Keratinocyte (primary cell): ENCODE measurements at regions not wholly inside any gene's neighbourhood (a gene's known extent, or its start where the extent isn't known, plus 50 kb on each side); places are given as distances from the start of the nearest gene placed in this dataset.

Source experiments
- DNase-seq: peaks from one replicate; pipeline ENCODE4 v3.0.0-alpha.2; 2011; ENCODE audit warnings: low read depth, missing footprints, low spot score
- FAIRE-seq: peaks from 2 replicates; lab custom pipeline; 2011; peaks lifted over from hg19 to GRCh38; lab: Jason Lieb, UNC
- H2AFZ ChIP-seq: 2 replicates; pipeline ENCODE4 v1.6.0; 2012; ENCODE audit warnings: low read length, control low read depth, inconsistent platforms; ENCODE audit not compliant: control insufficient read depth
- H3K27ac ChIP-seq: 2 replicates; pipeline ENCODE4 v1.5.1; 2011; ENCODE audit warnings: low read length; ENCODE audit not compliant: control insufficient read depth, insufficient read depth
- H3K27me3 ChIP-seq: 3 replicates; pipeline ENCODE4 v1.6.0; 2011; ENCODE audit warnings: low read length; ENCODE audit not compliant: control insufficient read depth, insufficient read depth; ENCODE audit errors: extremely low read depth
- H3K36me3 ChIP-seq, 2 experiments: 2 replicates in 1 of 2; 3 replicates in 1 of 2; pipeline ENCODE4 v1.5.1; 2011; ENCODE audit warnings: low read length in 2 of 2, mild to moderate bottlenecking in 1 of 2; ENCODE audit not compliant: control insufficient read depth in 2 of 2, insufficient read depth in 2 of 2; ENCODE audit errors: extremely low read depth in 1 of 2
- H3K4me1 ChIP-seq: 3 replicates; pipeline ENCODE4 v1.5.1; 2011; ENCODE audit warnings: low read length; ENCODE audit not compliant: control insufficient read depth, insufficient read depth; ENCODE audit errors: extremely low read depth
- H3K4me2 ChIP-seq: 3 replicates; pipeline ENCODE4 v1.6.0; 2011; ENCODE audit warnings: low read depth, low read length; ENCODE audit not compliant: control insufficient read depth, insufficient read depth; ENCODE audit errors: extremely low read depth
- H3K4me3 ChIP-seq, 3 experiments: fragments of 200-600 bp in 1 of 3; sonication (generic) in 1 of 3; 2 replicates in 2 of 3; 3 replicates in 1 of 3; pipeline ENCODE4 v1.5.1; 2011 to 2016; ENCODE audit warnings: low read length in 3 of 3, mild to moderate bottlenecking in 3 of 3, control low read depth in 2 of 3, inconsistent platforms in 1 of 3, low read depth in 1 of 3, mixed read lengths in 1 of 3, mixed run types in 1 of 3, moderate library complexity in 1 of 3; ENCODE audit not compliant: control insufficient read depth in 2 of 3, insufficient read depth in 2 of 3; ENCODE audit errors: extremely low read depth in 1 of 3
- H3K79me2 ChIP-seq: 2 replicates; pipeline ENCODE4 v1.6.0; 2012; ENCODE audit warnings: low read length; ENCODE audit not compliant: control insufficient read depth, insufficient read depth
- H3K9ac ChIP-seq: 3 replicates; pipeline ENCODE4 v1.6.0; 2011; ENCODE audit warnings: low read length; ENCODE audit not compliant: control insufficient read depth, insufficient read depth; ENCODE audit errors: extremely low read depth
- H3K9me1 ChIP-seq: 3 replicates; pipeline ENCODE4 v1.6.0; 2011; ENCODE audit warnings: low read length; ENCODE audit not compliant: control insufficient read depth, insufficient read depth; ENCODE audit errors: extremely low read depth
- H3K9me3 ChIP-seq: 2 replicates; pipeline ENCODE4 v1.5.1; 2012; ENCODE audit warnings: low read depth, low read length; ENCODE audit not compliant: control insufficient read depth
- H4K20me1 ChIP-seq: 3 replicates; pipeline ENCODE4 v1.6.0; 2011; ENCODE audit warnings: low read length; ENCODE audit not compliant: control insufficient read depth, insufficient read depth; ENCODE audit errors: extremely low read depth
- CTCF ChIP-seq, 3 experiments: IDR thresholded peaks in 1 of 3; conservative IDR thresholded peaks in 1 of 3; optimal IDR thresholded peaks in 1 of 3; 2 replicates in 2 of 3; 3 replicates in 1 of 3; pipeline versions ENCODE3 to v1.5.1; 2011; ENCODE audit warnings: low read length in 3 of 3, mild to moderate bottlenecking in 3 of 3, moderate library complexity in 2 of 3, control low read depth in 1 of 3, inconsistent platforms in 1 of 3; ENCODE audit not compliant: insufficient read depth in 2 of 3; ENCODE audit errors: extremely low read depth in 1 of 3
- EZH2 ChIP-seq: IDR thresholded peaks from one replicate; pipeline ENCODE4 v1.6.1; 2012; ENCODE audit warnings: inconsistent platforms, mild to moderate bottlenecking, low read length, moderate library complexity
- dilution Hi-C: fragments of 300-500 bp; cut with MboI; formaldehyde crosslinking; loops from one replicate; pipeline ENCODE4 v1.7.0; 2020; ENCODE audit warnings: low sequenced_read_pairs; ENCODE audit not compliant: extremely low pct_ligation_motif_present

GRCh38 chr2:150885774-150886386 lies 375.8 kb downstream of the RBM43 start:
- Histone ChIP-seq H3K9me1 (no peaks in the 10 kb centered on the region), H3K9me3 (no peaks in the 10 kb centered on the region), H2AFZ (no peak overlapping the region), H3K4me3 (no peak overlapping the region), H4K20me1 (no peaks in the 10 kb centered on the region), H3K27me3 (no peaks in the 10 kb centered on the region), H3K36me3 (no peaks in the 10 kb centered on the region), H3K79me2 (no peaks in the 10 kb centered on the region), H3K9ac (no peak overlapping the region), H3K27ac (no peak overlapping the region), H3K4me1 (no peaks in the 10 kb centered on the region), H3K4me2 (no peak overlapping the region)
- no peak for FAIRE-seq
- no peak for TF ChIP-seq EZH2
- TF ChIP-seq CTCF (optimal IDR thresholded peaks at IDR 0.05 in 1 of 3, IDR thresholded peaks at IDR 0.05 in 1 of 3, conservative IDR thresholded peaks at IDR 0.05 in 1 of 3; ENCODE audit: extremely low read depth in 1 of 3, insufficient read depth in 2 of 3, low read length in 3 of 3), result no peak
- no peak for DNase-seq
- dilution Hi-C loops, result no loop called here

GRCh38 chr2:150885236-150885635 lies 376.4 kb downstream of the RBM43 start:
- Histone ChIP-seq H3K9me1 (no peaks in the 10 kb centered on the region), H3K27me3 (no peaks in the 10 kb centered on the region), H3K9me3 (no peaks in the 10 kb centered on the region), H3K4me3 (no peak overlapping the region), H2AFZ (no peak overlapping the region), H3K36me3 (no peaks in the 10 kb centered on the region), H3K9ac (no peak overlapping the region), H3K27ac (no peak overlapping the region), H3K4me1 (no peaks in the 10 kb centered on the region), H3K4me2 (no peak overlapping the region), H4K20me1 (no peaks in the 10 kb centered on the region), H3K79me2 (no peaks in the 10 kb centered on the region)
- dilution Hi-C loops, result no loop called here
- FAIRE-seq (no peak), DNase-seq (no peak)
- no peak for TF ChIP-seq CTCF (optimal IDR thresholded peaks at IDR 0.05 in 1 of 3, IDR thresholded peaks at IDR 0.05 in 1 of 3, conservative IDR thresholded peaks at IDR 0.05 in 1 of 3; ENCODE audit: extremely low read depth in 1 of 3, insufficient read depth in 2 of 3, low read length in 3 of 3)
- TF ChIP-seq EZH2, result no peak
